OCI-LY3 (cell line): ENCODE measurements at regions not wholly inside any gene's neighbourhood (a gene's known extent, or its start where the extent isn't known, plus 50 kb on each side); places are given as distances from the start of the nearest gene placed in this dataset.

Experiments
- H2AFZ ChIP-seq: fragments of 200-600, 300-600 bp; shearing (Covaris generic); 2 replicates; pipeline ENCODE4 v1.6.0; 2014; ENCODE audit warnings: antibody characterized with exemption, low read depth, low read length
- H3K27ac ChIP-seq: fragments of 200-600, 300-600 bp; sonication (generic); 2 replicates; pipeline ENCODE4 v1.5.1; 2014; ENCODE audit warnings: mild to moderate bottlenecking, low read length, moderate library complexity, mixed read lengths
- H3K27me3 ChIP-seq: fragments of 200-600, 300-600 bp; sonication (generic); 2 replicates; pipeline ENCODE4 v1.6.1; 2014; ENCODE audit warnings: low read depth, low read length, mixed read lengths
- H3K36me3 ChIP-seq: fragments of 200-600, 300-600 bp; sonication (generic); replicated peaks from 2 replicates; pipeline ENCODE3; 2014; ENCODE audit warnings: low read depth, low read length, mixed read lengths
- H3K4me1 ChIP-seq: fragments of 300-600, 200-600 bp; sonication (generic); 2 replicates; pipeline ENCODE4 v1.6.1; 2014; ENCODE audit warnings: low read length, mixed read lengths
- H3K4me2 ChIP-seq: fragments of 200-600, 300-600 bp; sonication (generic); 2 replicates; pipeline ENCODE4 v1.6.1; 2014; ENCODE audit warnings: low read length, mixed read lengths
- H3K4me3 ChIP-seq: fragments of 300-600, 200-600 bp; sonication (generic); 2 replicates; pipeline ENCODE4 v1.5.1; 2014; ENCODE audit warnings: antibody characterized with exemption, mild to moderate bottlenecking, low read length, moderate library complexity
- H3K79me2 ChIP-seq: fragments of 300-600, 200-600 bp; shearing (Covaris generic); 2 replicates; pipeline ENCODE4 v1.6.1; 2014; ENCODE audit warnings: mild to moderate bottlenecking, low read length, mixed read lengths
- H3K9ac ChIP-seq: fragments of 300-600, 200-600 bp; shearing (Covaris generic); 2 replicates; pipeline ENCODE4 v1.6.0; 2014; ENCODE audit warnings: mild to moderate bottlenecking, low read length, moderate library complexity
- H3K9me3 ChIP-seq: fragments of 200-600, 300-600 bp; shearing (Covaris generic); 2 replicates; pipeline ENCODE4 v1.6.1; 2014; ENCODE audit warnings: low read length, mixed read lengths; ENCODE audit not compliant: insufficient read depth
- H4K20me1 ChIP-seq: fragments of 200-600, 300-600 bp; sonication (generic); 2 replicates; pipeline ENCODE4 v1.6.1; 2016; ENCODE audit warnings: low read length, mixed read lengths; ENCODE audit not compliant: insufficient read depth
- EZH2phosphoT487 ChIP-seq: fragments of 200-600 bp; shearing (Covaris generic); IDR thresholded peaks from 2 replicates; pipeline ENCODE4 v1.6.1; 2018; ENCODE audit warnings: antibody characterized with exemption, mixed run types, low read depth
- TF ChIP-seq, protein P1 (sequence below): fragments of 200-600, 300-600 bp; sonication (generic); IDR thresholded peaks from 2 replicates; pipeline ENCODE4 v1.5.1; 2014; ENCODE audit warnings: antibody characterized with exemption, low read length, low read depth

DNA sequence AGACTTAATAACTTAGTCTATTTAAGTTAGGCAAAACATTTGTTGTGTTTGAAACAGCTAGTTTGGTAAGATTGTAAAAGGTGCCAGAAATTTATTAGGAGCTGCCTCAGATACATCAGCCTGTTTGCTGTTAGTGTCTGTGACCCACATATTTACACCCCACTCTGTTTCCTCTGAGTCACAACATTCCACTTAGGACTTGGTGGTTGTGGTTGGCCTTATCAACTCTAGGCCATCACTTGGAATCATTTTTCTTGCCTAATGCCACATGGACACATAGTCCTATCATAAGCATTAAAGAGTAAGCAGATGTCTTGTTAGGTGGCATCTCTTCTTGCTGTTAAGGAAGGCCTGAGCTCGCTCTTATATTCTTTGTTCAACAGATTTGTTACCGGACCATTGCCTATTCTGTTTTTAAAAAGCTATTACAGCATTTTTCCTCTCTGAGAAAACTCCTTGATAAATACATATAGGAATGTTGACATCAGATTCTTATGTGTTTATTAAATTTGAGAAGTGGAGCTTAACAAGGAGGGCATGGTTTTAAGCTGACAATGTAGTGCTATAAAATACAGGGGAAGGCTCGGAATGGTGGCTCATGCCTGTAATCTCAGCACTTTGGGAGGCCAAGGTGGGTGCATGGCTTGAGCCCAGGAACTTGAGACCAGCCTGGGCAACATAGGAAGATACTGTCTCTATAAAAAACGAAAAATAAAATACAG, 51.2 kb upstream of the PGRMC2 start:
- Histone ChIP-seq H3K79me2 (no peaks in the 10 kb centered on the region), H4K20me1 (no peaks in the 10 kb centered on the region), H3K27me3 (no peaks in the 10 kb centered on the region), H3K4me1 (no peaks in the 10 kb centered on the region), H3K27ac (no peak overlapping the region), H2AFZ (no peak overlapping the region), H3K9me3 (no peaks in the 10 kb centered on the region), H3K4me2 (no peak overlapping the region), H3K4me3 (no peak overlapping the region), H3K9ac (no peak overlapping the region), H3K36me3 (no peaks in the 10 kb centered on the region)
- TF ChIP-seq, protein P1, sequence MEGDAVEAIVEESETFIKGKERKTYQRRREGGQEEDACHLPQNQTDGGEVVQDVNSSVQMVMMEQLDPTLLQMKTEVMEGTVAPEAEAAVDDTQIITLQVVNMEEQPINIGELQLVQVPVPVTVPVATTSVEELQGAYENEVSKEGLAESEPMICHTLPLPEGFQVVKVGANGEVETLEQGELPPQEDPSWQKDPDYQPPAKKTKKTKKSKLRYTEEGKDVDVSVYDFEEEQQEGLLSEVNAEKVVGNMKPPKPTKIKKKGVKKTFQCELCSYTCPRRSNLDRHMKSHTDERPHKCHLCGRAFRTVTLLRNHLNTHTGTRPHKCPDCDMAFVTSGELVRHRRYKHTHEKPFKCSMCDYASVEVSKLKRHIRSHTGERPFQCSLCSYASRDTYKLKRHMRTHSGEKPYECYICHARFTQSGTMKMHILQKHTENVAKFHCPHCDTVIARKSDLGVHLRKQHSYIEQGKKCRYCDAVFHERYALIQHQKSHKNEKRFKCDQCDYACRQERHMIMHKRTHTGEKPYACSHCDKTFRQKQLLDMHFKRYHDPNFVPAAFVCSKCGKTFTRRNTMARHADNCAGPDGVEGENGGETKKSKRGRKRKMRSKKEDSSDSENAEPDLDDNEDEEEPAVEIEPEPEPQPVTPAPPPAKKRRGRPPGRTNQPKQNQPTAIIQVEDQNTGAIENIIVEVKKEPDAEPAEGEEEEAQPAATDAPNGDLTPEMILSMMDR, result no peak
- TF ChIP-seq EZH2phosphoT487, result no peak

DNA sequence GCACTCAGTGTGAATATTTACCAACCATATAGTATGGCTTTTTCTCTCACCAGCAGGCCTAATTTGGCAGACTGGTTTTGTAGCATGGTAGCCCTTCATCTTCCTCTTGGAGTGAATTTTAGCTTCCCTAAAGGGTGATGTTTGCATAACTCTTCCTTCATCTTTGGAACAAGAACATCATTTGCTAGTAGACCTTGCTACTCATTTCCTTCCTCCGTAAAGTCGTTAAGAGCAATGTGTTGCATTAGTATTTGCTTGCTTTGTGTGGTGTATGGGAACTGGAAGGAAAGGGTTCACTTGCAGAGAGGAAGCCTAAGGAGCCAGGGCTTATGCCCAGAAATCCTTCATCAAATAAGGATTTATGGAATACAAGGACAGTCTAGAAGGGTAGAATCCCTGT, 50.2 kb upstream of the PGRMC2 start:
- Histone ChIP-seq H2AFZ (no peak overlapping the region), H3K4me2 (no peak overlapping the region), H3K27ac (no peak overlapping the region), H3K36me3 (no peaks in the 10 kb centered on the region), H4K20me1 (no peaks in the 10 kb centered on the region), H3K9ac (no peak overlapping the region), H3K4me1 (no peaks in the 10 kb centered on the region), H3K79me2 (no peaks in the 10 kb centered on the region), H3K9me3 (no peaks in the 10 kb centered on the region), H3K4me3 (no peak overlapping the region), H3K27me3 (no peaks in the 10 kb centered on the region)
- no peak for TF ChIP-seq EZH2phosphoT487
- TF ChIP-seq, protein P1, result no peak
